ENCODE measurements at regions not wholly inside any gene's neighbourhood (a gene's known extent, or its start where the extent isn't known, plus 50 kb on each side); places are given as distances from the start of the nearest gene placed in this dataset.

DNA sequence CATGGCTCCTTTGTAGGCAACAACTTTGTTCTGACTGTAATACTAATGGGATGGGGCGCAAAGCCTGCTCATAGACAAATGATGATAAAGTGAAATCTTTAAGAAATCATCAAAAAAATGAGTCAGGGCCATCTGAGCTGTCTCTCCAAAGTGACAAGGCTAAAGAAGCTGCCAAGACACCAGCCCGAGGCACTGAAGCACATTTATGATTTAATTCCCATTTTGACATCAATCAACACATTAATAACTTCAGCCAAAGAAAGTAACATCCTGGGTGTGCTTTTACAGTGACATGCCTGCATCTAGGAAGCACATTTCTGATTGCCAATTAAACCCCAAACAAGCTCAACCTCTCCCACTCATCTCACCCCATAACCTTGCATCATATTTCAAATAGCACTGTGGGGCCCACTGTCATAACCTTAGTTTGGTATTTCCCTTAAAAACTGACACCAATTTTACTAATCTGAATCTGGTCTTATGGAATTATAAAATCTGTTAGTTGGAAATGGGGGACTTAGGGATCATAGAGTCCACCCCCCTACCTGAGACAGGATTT lies 676.6 kb downstream of the TOX3 start:
- no peak overlapping the region for H3K4me3 ChIP-seq (replicated peaks; ENCODE audit: insufficient read depth, low read length)
- H3K27me3 ChIP-seq (ENCODE audit: insufficient read depth, poor library complexity, severe bottlenecking) = no peaks in the 10 kb centered on the region
- TF ChIP-seq, protein P1, sequence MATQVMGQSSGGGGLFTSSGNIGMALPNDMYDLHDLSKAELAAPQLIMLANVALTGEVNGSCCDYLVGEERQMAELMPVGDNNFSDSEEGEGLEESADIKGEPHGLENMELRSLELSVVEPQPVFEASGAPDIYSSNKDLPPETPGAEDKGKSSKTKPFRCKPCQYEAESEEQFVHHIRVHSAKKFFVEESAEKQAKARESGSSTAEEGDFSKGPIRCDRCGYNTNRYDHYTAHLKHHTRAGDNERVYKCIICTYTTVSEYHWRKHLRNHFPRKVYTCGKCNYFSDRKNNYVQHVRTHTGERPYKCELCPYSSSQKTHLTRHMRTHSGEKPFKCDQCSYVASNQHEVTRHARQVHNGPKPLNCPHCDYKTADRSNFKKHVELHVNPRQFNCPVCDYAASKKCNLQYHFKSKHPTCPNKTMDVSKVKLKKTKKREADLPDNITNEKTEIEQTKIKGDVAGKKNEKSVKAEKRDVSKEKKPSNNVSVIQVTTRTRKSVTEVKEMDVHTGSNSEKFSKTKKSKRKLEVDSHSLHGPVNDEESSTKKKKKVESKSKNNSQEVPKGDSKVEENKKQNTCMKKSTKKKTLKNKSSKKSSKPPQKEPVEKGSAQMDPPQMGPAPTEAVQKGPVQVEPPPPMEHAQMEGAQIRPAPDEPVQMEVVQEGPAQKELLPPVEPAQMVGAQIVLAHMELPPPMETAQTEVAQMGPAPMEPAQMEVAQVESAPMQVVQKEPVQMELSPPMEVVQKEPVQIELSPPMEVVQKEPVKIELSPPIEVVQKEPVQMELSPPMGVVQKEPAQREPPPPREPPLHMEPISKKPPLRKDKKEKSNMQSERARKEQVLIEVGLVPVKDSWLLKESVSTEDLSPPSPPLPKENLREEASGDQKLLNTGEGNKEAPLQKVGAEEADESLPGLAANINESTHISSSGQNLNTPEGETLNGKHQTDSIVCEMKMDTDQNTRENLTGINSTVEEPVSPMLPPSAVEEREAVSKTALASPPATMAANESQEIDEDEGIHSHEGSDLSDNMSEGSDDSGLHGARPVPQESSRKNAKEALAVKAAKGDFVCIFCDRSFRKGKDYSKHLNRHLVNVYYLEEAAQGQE (IDR thresholded peaks at IDR 0.05; ENCODE audit: insufficient replicate concordance, low read depth) = no peak
- DNase-seq (ENCODE audit: low read depth in 1 of 2, low spot score in 1 of 2) = no peak
- no peak overlapping the region for H3K27ac ChIP-seq (replicated peaks)

DNA sequence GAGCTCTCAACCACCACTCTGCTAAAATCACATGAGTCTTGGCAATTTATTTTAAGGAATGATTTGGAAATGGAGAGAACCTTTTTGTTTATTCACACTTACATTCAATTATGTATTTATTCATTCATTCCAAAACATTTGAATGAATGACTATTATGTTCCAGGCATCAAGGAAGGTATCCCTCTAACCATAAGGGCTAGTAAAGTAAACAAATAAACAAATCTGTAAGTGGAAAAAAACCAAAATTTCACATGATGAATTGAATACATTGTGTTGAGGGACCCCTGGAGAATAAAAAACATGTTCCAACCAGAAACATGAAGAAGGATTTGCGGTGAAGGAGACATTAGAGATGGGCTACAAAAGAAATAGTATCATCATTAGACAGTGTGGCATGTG lies 677.8 kb downstream of the TOX3 start:
- TF ChIP-seq, protein P1 (IDR thresholded peaks at IDR 0.05; ENCODE audit: insufficient replicate concordance, low read depth) = no peak
- TF ChIP-seq GABPA (IDR thresholded peaks at IDR 0.05; ENCODE audit: low read depth) (no peak), SPI1 (IDR thresholded peaks at IDR 0.05; ENCODE audit: borderline replicate concordance, low read depth) (no peak), POLR2AphosphoS5 (IDR thresholded peaks at IDR 0.05; ENCODE audit: low read depth) (no peak)
- TF ChIP-seq, protein P2, sequence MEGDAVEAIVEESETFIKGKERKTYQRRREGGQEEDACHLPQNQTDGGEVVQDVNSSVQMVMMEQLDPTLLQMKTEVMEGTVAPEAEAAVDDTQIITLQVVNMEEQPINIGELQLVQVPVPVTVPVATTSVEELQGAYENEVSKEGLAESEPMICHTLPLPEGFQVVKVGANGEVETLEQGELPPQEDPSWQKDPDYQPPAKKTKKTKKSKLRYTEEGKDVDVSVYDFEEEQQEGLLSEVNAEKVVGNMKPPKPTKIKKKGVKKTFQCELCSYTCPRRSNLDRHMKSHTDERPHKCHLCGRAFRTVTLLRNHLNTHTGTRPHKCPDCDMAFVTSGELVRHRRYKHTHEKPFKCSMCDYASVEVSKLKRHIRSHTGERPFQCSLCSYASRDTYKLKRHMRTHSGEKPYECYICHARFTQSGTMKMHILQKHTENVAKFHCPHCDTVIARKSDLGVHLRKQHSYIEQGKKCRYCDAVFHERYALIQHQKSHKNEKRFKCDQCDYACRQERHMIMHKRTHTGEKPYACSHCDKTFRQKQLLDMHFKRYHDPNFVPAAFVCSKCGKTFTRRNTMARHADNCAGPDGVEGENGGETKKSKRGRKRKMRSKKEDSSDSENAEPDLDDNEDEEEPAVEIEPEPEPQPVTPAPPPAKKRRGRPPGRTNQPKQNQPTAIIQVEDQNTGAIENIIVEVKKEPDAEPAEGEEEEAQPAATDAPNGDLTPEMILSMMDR (IDR thresholded peaks at IDR 0.05; ENCODE audit: insufficient read depth, low read length) = no peak
- DNase-seq (ENCODE audit: low read depth in 1 of 2, low spot score in 1 of 2) = no peak
- no peak overlapping the region for H3K4me3 ChIP-seq (replicated peaks; ENCODE audit: insufficient read depth, low read length)
- H3K27me3 ChIP-seq (ENCODE audit: insufficient read depth, poor library complexity, severe bottlenecking) = no peaks in the 10 kb centered on the region
- no peak overlapping the region for H3K27ac ChIP-seq (replicated peaks)

DNA sequence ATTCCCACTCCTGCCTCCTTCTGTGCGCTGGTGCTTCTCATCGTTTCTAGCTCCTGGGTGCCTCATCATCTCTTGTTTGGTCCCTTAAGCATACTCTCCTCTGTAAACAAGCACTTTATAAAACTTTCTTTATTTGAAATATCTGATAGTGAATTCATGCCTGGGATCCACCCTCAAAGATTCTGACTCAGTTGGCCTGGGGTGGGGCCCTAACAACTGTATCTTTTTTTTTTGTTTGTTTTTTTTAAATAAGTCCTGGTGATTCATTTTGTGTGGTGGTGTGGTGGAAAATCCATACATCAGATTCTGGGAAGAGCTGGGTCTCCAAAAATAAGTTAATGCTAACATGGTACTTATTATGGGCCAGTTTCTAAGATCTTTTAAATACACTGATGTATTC lies 678.3 kb downstream of the TOX3 start:
- TF ChIP-seq SPI1 (IDR thresholded peaks at IDR 0.05; ENCODE audit: borderline replicate concordance, low read depth) (no peak), GABPA (IDR thresholded peaks at IDR 0.05; ENCODE audit: low read depth) (no peak), POLR2AphosphoS5 (IDR thresholded peaks at IDR 0.05; ENCODE audit: low read depth) (no peak)
- TF ChIP-seq, protein P2 (IDR thresholded peaks at IDR 0.05; ENCODE audit: insufficient read depth, low read length) = no peak
- TF ChIP-seq, protein P1 (IDR thresholded peaks at IDR 0.05; ENCODE audit: insufficient replicate concordance, low read depth) = no peak
- DNase-seq (ENCODE audit: low read depth in 1 of 2, low spot score in 1 of 2) = no peak
- Histone ChIP-seq H3K27ac (replicated peaks) (no peak overlapping the region), H3K27me3 (ENCODE audit: insufficient read depth, poor library complexity, severe bottlenecking) (no peaks in the 10 kb centered on the region), H3K4me3 (replicated peaks; ENCODE audit: insufficient read depth, low read length) (no peak overlapping the region)

Measured in HL-60 (cell line).